Endothelial cell of umbilical vein (primary cell): ENCODE measurements at regions not wholly inside any gene's neighbourhood (a gene's known extent, or its start where the extent isn't known, plus 50 kb on each side); places are given as distances from the start of the nearest gene placed in this dataset.

Experiments used
- BruUV-seq: library from RNA; stranded (reverse); fragments of 400-500 nt; replicated peaks from 2 replicates; lab custom pipeline; 2021; lab: Mats Ljungman, UMichigan
- CTCF ChIA-PET: fragments of 300-600, 350-600 bp; sonication (Branson Sonifier 250); formaldehyde crosslinking; loops from one replicate; lab custom pipeline; 2021; ENCODE audit warnings: antibody characterized with exemption, inconsistent platforms; lab: Charles Lee
- POLR2A ChIA-PET: fragments of 300-600, 350-600 bp; sonication (Branson Sonifier 250); formaldehyde crosslinking; loops from one replicate; lab custom pipeline; 2021; ENCODE audit warnings: antibody characterized with exemption, inconsistent platforms; lab: Charles Lee
- DNase-seq: peaks from one replicate; pipeline ENCODE4 v3.0.0-alpha.2; 2011; ENCODE audit warnings: low read depth, low spot score
- FAIRE-seq: peaks from 2 replicates; lab custom pipeline; 2011; peaks lifted over from hg19 to GRCh38; lab: Jason Lieb, UNC
- H2AFZ ChIP-seq: 2 replicates; pipeline ENCODE4 v1.6.0; 2012; ENCODE audit warnings: low read depth, low read length, control low read depth, inconsistent platforms
- H3K27ac ChIP-seq: 2 replicates; pipeline ENCODE4 v1.5.1; 2011; ENCODE audit warnings: low read depth, mild to moderate bottlenecking, control low read depth, low read length, moderate library complexity; ENCODE audit not compliant: insufficient read depth
- H3K27me3 ChIP-seq, 2 experiments: 2 replicates each; pipeline versions ENCODE4 v1.6.0 to v1.6.1; 2011; ENCODE audit warnings: low read length in 2 of 2, mixed read lengths in 1 of 2; ENCODE audit not compliant: control insufficient read depth in 2 of 2, insufficient read depth in 2 of 2
- H3K36me3 ChIP-seq, 2 experiments: 2 replicates in 1 of 2; 3 replicates in 1 of 2; pipeline ENCODE4 v1.5.1; 2011; ENCODE audit warnings: low read length in 2 of 2, mild to moderate bottlenecking in 1 of 2, moderate library complexity in 1 of 2; ENCODE audit not compliant: control insufficient read depth in 2 of 2, insufficient read depth in 2 of 2; ENCODE audit errors: extremely low read depth in 1 of 2
- H3K4me1 ChIP-seq: 3 replicates; pipeline ENCODE4 v1.5.1; 2011; ENCODE audit warnings: mild to moderate bottlenecking, low read length; ENCODE audit not compliant: control insufficient read depth, insufficient read depth; ENCODE audit errors: extremely low read depth
- H3K4me2 ChIP-seq: 2 replicates; pipeline ENCODE4 v1.6.1; 2011; ENCODE audit warnings: low read length, control low read depth, mixed read lengths; ENCODE audit not compliant: insufficient read depth
- H3K4me3 ChIP-seq, 3 experiments: fragments of 200-600 bp in 1 of 3; sonication (generic), shearing (Covaris generic) in 1 of 3; replicated peaks in 1 of 3; 2 replicates each; pipeline ENCODE4 v1.5.1; 2011 to 2016; ENCODE audit warnings: control low read depth in 3 of 3, low read length in 3 of 3, mild to moderate bottlenecking in 2 of 3, inconsistent platforms in 1 of 3, low read depth in 1 of 3, moderate library complexity in 1 of 3; ENCODE audit not compliant: insufficient read depth in 1 of 3
- H3K79me2 ChIP-seq: 2 replicates; pipeline ENCODE4 v1.6.0; 2012; ENCODE audit warnings: low read length, inconsistent platforms; ENCODE audit not compliant: control insufficient read depth, insufficient read depth
- H3K9ac ChIP-seq: replicated peaks from 2 replicates; pipeline ENCODE3; 2011; ENCODE audit warnings: low read length, control low read depth; ENCODE audit not compliant: insufficient read depth; ENCODE audit errors: extremely low read depth
- H3K9me1 ChIP-seq: replicated peaks from 3 replicates; pipeline ENCODE4 v1.6.0; 2011; ENCODE audit warnings: mild to moderate bottlenecking, low read length; ENCODE audit not compliant: control insufficient read depth, insufficient read depth; ENCODE audit errors: extremely low read depth
- H3K9me3 ChIP-seq: replicated peaks from 2 replicates; pipeline ENCODE4 v1.5.1; 2012; ENCODE audit warnings: low read length, inconsistent platforms; ENCODE audit not compliant: control insufficient read depth, insufficient read depth
- H4K20me1 ChIP-seq: replicated peaks from 2 replicates; pipeline ENCODE3; 2011; ENCODE audit warnings: mild to moderate bottlenecking, low read length; ENCODE audit not compliant: control insufficient read depth, insufficient read depth; ENCODE audit errors: extremely low read depth
- EZH2 ChIP-seq: IDR thresholded peaks from 2 replicates; pipeline ENCODE4 v1.6.1; 2012; ENCODE audit warnings: borderline replicate concordance, low read depth, mild to moderate bottlenecking, moderate library complexity, low read length, inconsistent platforms; ENCODE audit not compliant: severe bottlenecking
- FOS ChIP-seq: IDR thresholded peaks from 2 replicates; pipeline ENCODE4 v1.6.1; 2011; ENCODE audit warnings: mild to moderate bottlenecking, low read length, moderate library complexity, borderline replicate concordance; ENCODE audit not compliant: insufficient read depth
- GATA2 ChIP-seq: IDR thresholded peaks from 2 replicates; pipeline ENCODE4 v1.7.0; 2011; ENCODE audit warnings: low read depth, mild to moderate bottlenecking, moderate library complexity, mixed read lengths, low read length; ENCODE audit not compliant: insufficient read length, insufficient read depth
- JUN ChIP-seq: IDR thresholded peaks from 2 replicates; pipeline ENCODE4 v1.6.1; 2011; ENCODE audit warnings: borderline replicate concordance, low read depth; ENCODE audit not compliant: insufficient read length, insufficient read depth
- MYC ChIP-seq: IDR thresholded peaks from one replicate; pipeline ENCODE4 v1.6.1; 2011; ENCODE audit warnings: mild to moderate bottlenecking, low read depth, low read length
- POLR2A ChIP-seq: IDR thresholded peaks from 2 replicates; pipeline ENCODE4 v1.6.1; 2012; ENCODE audit warnings: low read depth, mild to moderate bottlenecking, control low read depth, low read length
- POLR2AphosphoS5 ChIP-seq: IDR thresholded peaks from 2 replicates; pipeline ENCODE4 v1.6.1; 2012; ENCODE audit warnings: low read depth, mild to moderate bottlenecking, control low read depth, low read length, moderate library complexity; ENCODE audit not compliant: insufficient read depth
- dilution Hi-C: fragments of 300-500 bp; cut with MboI; formaldehyde crosslinking; loops from one replicate; pipeline ENCODE4 v1.15.0; 2019; ENCODE audit warnings: low sequenced_read_pairs; ENCODE audit not compliant: extremely low pct_ligation_motif_present
- intact Hi-C: fragments of 100-400 bp; cut with micrococcal nuclease; formaldehyde crosslinking; loops from one replicate; pipeline ENCODE4 v1.10.0; 2022
- TF ChIP-seq, protein P1 (sequence below), 2 donors: IDR thresholded peaks; 1 replicate in 1 of 2; 2 replicates in 1 of 2; pipeline ENCODE4 v1.5.1; 2011; ENCODE audit warnings: low read length in 2 of 2, mild to moderate bottlenecking in 2 of 2, moderate library complexity in 2 of 2, control low read depth in 1 of 2, inconsistent platforms in 1 of 2, low read depth in 1 of 2; ENCODE audit not compliant: insufficient read depth in 1 of 2; ENCODE audit errors: extremely low read depth in 1 of 2
- TF ChIP-seq, protein P2 (sequence below): IDR thresholded peaks from 2 replicates; pipeline ENCODE4 v1.6.1; 2011; ENCODE audit not compliant: insufficient read depth, insufficient read length

DNA sequence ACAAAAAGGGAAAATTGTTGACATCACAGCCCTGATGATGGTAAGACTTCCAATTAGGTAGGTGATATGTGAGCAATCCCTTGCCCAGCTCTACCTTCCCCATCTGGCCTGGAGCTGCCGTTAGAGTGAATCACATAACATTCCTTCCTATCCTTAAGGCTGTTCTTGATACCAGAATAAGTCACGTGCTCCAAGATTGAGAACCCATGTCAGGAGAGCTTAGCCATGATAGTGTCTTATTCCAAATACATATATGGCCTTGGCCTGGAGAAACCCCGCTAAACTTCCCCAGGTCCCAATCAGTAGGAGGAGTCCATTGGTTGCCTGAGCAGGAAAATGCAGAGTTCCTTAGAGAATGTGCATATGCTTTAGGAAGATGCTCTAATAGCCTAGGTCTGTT, 70.0 kb upstream of the ACVR2A start:
- Histone ChIP-seq H3K4me1 (no peaks in the 10 kb centered on the region), H3K4me2 (no peak overlapping the region), H3K27ac (no peak overlapping the region), H2AFZ (no peak overlapping the region), H4K20me1 (no peaks in the 10 kb centered on the region), H3K36me3 (no peaks in the 10 kb centered on the region), H3K27me3 (no peaks in the 10 kb centered on the region), H3K9me3 (no peaks in the 10 kb centered on the region), H3K4me3 (no peak overlapping the region), H3K9me1 (no peaks in the 10 kb centered on the region), H3K9ac (no peak overlapping the region), H3K79me2 (no peaks in the 10 kb centered on the region)
- intact Hi-C loops (no loop called here), dilution Hi-C loops (no loop called here)
- DNase-seq (no peak), FAIRE-seq (no peak)
- no TSS peak for BruUV-seq
- ChIA-PET CTCF (no interaction called here), POLR2A (no interaction called here)
- TF ChIP-seq, protein P1, sequence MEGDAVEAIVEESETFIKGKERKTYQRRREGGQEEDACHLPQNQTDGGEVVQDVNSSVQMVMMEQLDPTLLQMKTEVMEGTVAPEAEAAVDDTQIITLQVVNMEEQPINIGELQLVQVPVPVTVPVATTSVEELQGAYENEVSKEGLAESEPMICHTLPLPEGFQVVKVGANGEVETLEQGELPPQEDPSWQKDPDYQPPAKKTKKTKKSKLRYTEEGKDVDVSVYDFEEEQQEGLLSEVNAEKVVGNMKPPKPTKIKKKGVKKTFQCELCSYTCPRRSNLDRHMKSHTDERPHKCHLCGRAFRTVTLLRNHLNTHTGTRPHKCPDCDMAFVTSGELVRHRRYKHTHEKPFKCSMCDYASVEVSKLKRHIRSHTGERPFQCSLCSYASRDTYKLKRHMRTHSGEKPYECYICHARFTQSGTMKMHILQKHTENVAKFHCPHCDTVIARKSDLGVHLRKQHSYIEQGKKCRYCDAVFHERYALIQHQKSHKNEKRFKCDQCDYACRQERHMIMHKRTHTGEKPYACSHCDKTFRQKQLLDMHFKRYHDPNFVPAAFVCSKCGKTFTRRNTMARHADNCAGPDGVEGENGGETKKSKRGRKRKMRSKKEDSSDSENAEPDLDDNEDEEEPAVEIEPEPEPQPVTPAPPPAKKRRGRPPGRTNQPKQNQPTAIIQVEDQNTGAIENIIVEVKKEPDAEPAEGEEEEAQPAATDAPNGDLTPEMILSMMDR (IDR thresholded peaks at IDR 0.05; ENCODE audit: extremely low read depth in 1 of 2, insufficient read depth in 1 of 2, low read depth in 1 of 2, low read length in 2 of 2) = no peak
- TF ChIP-seq, protein P2, sequence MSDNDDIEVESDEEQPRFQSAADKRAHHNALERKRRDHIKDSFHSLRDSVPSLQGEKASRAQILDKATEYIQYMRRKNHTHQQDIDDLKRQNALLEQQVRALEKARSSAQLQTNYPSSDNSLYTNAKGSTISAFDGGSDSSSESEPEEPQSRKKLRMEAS = no peak
- TF ChIP-seq JUN (no peak), POLR2A (no peak), EZH2 (no peak), MYC (no peak), GATA2 (no peak)

DNA sequence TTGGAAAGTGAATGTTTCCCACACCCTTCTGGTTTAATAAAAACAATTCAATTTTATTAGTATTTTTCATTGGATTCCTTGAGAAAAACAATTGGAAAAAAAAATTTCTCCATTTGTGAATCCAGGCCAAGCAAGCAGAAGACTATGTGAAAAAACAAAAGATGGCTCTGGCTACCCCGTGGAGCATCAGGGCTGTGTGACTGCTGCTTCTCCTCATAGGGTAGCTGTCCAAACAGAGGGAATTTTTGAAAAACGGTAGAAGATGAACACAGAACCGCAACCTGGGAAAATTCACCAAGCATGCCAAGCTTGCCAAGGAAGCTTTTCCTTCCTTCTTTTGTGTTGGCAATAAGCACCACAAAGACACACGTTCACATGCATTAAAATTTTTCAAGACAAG, 71.3 kb upstream of the ACVR2A start:
- dilution Hi-C loops = no loop called here
- ChIA-PET POLR2A (no interaction called here), CTCF (no interaction called here)
- no peak for DNase-seq
- Histone ChIP-seq H3K9ac (no peak overlapping the region), H3K9me1 (no peaks in the 10 kb centered on the region), H3K4me2 (no peak overlapping the region), H4K20me1 (no peaks in the 10 kb centered on the region), H2AFZ (no peak overlapping the region), H3K36me3 (no peaks in the 10 kb centered on the region), H3K9me3 (no peaks in the 10 kb centered on the region), H3K27me3 (no peaks in the 10 kb centered on the region), H3K4me1 (no peaks in the 10 kb centered on the region), H3K27ac (no peak overlapping the region), H3K4me3 (no peak overlapping the region), H3K79me2 (no peaks in the 10 kb centered on the region)
- intact Hi-C loops = no loop called here
- BruUV-seq = no TSS peak
- no peak for FAIRE-seq
- no peak for TF ChIP-seq EZH2
- TF ChIP-seq JUN = no peak
- TF ChIP-seq GATA2 = no peak
- TF ChIP-seq MYC = no peak
- no peak for TF ChIP-seq POLR2AphosphoS5
- TF ChIP-seq, protein P1 (IDR thresholded peaks at IDR 0.05; ENCODE audit: extremely low read depth in 1 of 2, insufficient read depth in 1 of 2, low read depth in 1 of 2, low read length in 2 of 2) = no peak
- TF ChIP-seq FOS = no peak
- TF ChIP-seq, protein P2 = no peak
- no peak for TF ChIP-seq POLR2A
